HG03469 (cell line): ENCODE measurements at regions not wholly inside any gene's neighbourhood (a gene's known extent, or its start where the extent isn't known, plus 50 kb on each side); places are given as distances from the start of the nearest gene placed in this dataset.

Source experiments
- ATAC-seq: cut with Tn5 transposase; IDR thresholded peaks from one replicate; pipeline ENCODE4 v1.9.1; 2021; ENCODE audit warnings: mild to moderate bottlenecking, moderate library complexity, moderate number of reproducible peaks; ENCODE audit not compliant: unreplicated experiment

- ATAC-seq: no peak
Measured at GRCh38 chr1:73953586-73953985, 244.4 kb downstream of the LRRIQ3 start.

- ATAC-seq: no peak
Measured at GRCh38 chr1:73953186-73953585, 244.8 kb downstream of the LRRIQ3 start.

DNA sequence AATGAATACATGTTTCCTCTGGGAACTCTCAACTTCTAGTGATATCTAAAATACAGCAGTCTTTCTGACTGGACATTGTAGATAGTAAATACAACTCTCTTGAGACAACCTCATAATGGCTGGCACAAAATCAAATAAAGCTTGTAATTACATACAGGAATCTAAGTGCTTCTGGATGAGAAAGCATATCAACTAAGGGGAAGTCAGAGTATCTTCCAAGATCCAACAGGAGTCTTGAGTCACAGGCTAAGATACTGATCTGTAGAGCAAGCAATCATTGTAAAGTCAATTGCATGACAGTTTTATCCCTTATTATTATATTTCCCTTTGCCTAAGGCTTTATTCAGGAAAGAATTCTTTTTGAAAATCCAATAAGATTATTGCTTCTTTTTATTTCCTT, 249.9 kb downstream of the LRRIQ3 start:
- ATAC-seq: no peak

- ATAC-seq: no peak
Measured at GRCh38 chr1:73947009-73947408, 251.0 kb downstream of the LRRIQ3 start.

DNA sequence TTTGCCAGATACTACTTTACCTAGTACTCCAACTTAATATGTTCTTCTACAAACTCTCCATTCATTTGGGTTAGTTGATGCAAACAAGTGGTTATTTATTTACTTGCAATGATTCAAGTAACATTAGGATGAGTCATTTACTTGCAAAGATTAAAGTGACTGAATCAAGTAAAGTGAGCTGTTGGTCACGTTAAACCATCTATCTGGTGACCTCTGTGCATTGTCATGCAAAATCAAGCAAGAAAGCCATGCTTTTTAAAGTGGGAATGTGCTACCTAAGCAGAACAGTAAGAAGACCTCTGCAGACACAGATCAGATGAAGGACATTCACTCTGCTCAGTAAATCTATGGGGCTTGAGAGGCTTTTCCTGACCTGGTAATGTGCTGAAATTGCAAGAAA, 254.7 kb downstream of the LRRIQ3 start:
- no peak for ATAC-seq

DNA sequence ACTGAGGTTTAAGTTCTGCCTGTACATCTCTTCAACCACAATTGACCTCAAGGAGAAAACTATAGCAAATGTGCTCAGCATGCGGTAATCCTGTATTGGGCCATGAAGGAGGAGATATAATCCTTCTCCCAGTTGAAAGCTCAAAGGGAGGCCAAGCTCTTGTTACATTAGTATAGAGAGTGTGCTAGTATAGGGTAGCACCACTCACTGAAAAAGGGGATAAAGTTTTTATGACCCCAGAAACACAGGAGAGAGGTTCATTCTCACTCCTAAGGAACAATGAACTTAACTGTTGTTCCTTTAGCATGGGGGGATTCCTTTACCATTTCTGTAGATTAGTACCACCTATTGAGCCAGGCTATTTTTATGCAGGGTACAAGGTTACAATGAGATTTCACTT, 267.7 kb downstream of the LRRIQ3 start:
- ATAC-seq: no peak

DNA sequence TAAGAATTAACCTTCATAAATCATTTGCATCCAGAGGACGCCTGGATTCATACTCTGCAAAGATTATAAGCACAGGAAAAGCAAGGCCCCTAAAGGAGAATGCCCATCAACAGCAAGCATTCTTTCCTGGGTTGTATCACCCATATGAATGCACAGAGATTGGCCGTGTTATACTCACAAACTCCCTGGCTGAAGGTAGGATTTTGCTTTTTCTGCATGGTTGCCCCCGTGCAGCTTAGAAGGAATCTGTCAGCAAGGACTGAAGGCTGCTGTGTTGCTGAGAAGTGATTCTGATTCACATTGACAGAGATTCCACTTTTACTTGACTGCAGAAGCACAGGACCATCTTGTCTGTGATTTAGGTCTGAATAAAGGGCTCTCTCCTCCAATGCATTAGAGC, 283.0 kb downstream of the LRRIQ3 start:
- no peak for ATAC-seq

GRCh38 chr1:73913025-73913424, 285.0 kb downstream of the LRRIQ3 start:
- no peak for ATAC-seq

DNA sequence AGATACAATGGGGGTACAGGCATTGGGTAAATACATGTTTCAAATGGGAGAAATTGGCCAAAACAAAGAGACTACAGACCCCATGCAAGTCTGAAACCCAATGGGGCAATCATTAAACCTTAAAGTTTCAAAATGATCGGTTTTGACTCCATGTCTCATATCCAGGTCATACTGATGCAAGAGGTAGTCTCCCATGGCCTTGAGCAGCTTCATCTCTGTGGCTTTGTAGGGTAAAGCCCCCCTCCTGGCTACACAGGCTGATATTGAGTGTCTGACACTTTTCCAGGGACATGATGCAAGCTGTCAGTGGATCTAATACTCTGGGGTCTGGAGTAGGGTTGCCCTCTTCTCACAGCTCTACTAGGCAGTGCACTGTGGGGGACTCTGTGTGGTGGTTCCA, 286.1 kb downstream of the LRRIQ3 start:
- no peak for ATAC-seq

DNA sequence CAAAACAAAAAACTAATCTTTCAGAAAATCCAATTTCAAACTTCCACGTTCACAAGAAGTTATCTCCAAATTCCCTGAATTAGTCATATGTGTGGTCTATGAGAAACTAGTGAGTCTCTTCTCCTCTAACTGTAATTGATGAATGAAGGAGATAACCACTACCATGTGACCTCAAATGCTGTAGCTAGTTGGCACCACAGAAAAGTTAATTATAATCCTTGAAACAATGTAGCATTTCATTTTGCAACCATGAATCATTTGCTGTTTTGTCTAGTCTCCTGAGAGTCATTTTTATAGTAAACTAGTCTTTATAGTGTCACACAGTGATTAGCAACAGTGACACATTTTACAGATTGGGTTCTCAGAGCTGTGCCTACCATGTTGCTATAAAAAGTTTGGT, 287.5 kb downstream of the LRRIQ3 start:
- ATAC-seq: no peak

DNA sequence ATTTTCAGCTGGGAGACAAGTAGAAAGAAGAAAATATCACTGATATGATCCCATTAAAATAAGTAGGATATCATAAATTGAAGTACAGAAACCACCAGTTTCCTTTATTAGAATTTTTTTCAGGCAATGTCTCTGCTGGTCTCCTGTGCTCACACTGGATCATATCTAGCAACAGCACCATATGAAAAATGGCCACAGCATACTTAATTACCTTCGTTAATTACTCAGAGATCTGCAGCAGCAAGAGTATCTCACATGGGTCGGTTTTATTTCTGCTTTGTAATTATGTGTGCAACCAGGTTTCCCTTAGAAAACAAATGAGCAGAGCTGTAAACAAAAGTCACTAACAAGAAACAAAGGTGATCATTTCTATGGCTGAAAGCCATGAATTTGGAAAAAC, 287.9 kb downstream of the LRRIQ3 start:
- no peak for ATAC-seq

DNA sequence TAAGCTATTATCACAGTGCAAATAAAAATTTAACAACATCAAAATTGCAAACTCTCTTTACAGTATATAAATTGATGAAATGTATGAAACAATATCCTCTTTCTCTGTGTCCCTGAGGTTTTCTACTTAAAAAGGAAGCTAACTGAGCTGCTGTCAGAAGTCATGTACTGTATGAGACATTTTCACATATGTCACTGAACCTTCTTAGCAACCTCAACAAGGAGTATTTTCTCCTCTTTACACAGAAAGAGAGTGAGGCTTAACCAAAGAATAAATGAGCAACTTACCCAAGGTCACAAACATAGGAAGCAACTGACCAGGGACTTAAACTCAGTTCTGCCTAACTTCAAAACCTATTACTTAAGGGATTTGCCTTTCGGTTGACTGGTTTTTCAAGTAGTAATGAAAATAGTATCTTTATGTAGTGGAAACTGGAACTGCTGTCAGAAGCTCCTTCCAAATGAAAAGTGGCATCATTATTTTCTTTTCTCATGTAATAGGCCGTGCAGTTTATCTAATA, 288.9 kb downstream of the LRRIQ3 start:
- ATAC-seq: no peak

DNA sequence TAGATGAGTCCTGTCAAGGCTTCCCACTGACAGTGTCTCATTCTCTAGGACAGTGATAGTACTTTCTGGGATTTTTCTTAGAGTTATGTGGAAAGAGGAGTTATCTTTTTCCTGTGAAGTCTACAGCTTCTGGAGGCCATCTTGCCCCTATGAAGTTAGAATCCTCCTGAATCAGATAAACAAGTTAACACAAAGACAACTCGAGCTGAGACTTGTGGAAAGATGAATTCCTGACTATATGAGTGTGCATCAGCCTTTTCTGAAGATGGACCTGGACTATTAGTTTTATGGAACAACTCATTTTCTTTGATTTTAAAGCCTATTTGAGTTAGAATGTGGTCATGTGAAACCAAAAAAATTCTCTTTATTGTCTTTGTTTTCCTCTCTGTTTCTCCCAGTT, 290.9 kb downstream of the LRRIQ3 start:
- ATAC-seq: no peak

DNA sequence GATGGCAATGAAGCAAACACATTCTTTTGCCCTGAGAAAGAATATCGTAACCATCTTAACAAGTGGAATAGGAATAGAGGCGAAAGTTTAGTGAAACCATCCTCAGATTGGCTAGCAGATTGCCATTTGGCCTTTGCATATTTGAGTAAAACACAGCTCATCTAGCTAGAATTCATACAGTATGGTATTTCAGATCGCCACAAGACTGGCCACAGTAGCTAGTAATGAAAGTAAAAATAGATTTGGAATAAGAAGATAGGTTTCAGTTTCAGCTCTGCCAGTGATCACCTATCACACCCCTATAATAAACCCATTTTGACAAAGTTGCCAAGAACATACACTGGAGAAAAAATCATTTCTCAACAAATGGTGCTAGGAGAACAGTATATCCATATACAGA, 294.9 kb downstream of the LRRIQ3 start:
- ATAC-seq: no peak

DNA sequence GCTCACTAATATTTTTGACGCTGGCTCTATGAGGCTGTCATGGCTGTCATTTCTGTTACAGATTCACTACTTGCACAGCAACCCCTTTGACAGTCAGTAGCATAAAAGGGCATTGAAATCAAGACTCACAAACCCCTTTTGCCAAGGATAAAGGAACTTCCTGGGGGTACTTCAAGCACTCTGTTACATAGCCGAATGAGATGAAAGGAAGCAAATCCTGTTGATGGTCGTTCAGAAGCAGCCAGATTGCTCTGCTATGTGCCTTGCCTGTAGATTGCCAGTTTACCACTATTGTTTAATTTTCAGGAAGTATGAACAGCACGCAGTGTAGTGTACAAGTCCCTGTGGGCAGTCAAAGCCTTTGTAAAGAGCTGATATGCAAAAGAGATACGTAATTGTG, 296.2 kb downstream of the LRRIQ3 start:
- ATAC-seq: no peak

DNA sequence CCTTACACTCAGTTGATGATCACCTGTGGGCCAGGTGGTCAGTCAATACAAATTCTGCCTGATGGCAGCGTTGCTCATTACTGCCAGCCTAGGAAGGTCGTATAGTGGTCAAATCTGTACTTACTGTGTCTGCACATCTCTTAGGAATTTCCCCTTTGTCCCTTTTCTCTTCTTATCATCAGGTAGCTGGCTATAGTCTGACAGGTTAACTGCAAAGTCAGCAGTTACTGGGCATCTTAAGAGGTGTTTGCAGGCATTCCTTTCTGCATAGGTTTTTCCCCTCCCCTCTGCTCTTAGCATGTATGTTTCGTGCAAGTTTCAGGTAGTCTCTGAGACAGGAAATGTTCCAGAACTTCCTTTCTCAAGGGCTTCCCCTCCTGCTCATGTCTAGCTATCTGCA, 298.7 kb downstream of the LRRIQ3 start:
- ATAC-seq: no peak

GRCh38 chr1:73898540-73898939, 299.4 kb downstream of the LRRIQ3 start:
- ATAC-seq: no peak

- no peak for ATAC-seq
Measured at GRCh38 chr1:73887412-73887811, 310.6 kb downstream of the LRRIQ3 start.

DNA sequence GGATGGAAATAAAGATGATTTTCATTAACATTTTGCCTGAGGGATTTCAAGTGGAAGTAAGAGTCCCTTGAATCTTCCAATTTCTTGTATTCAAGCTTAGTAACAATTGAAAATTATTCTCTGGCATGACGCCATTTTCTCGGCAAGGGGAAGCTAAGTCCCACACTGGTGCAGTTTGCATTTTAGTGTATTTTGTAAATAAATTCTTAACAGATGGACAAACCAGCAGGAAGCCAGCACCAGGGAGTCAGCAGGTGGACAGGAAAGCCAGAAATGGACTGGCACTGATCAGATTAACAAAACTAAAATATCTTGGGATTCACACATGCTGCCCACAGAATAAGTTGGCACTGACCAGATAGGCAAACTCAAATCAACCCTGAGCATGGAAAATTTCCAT, 311.3 kb downstream of the LRRIQ3 start:
- ATAC-seq: no peak

DNA sequence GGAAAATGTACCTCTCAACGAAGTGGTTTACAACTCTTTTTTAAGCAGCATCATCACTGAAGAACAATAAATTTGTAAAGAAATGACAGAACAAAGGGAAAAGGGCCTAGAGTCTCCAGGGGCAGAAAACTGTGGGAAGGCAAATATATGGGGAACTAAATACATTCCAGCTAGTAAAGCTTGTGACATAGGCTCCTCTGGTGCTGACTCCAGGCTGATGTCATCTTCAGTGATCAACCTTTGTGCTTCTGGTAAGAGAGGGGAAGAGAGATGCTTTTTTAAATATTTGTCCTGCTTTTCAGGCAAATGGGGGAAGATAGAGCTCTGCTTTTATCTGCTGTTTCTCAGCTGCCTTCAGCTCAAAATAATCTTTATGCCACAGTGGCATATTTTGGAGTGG, 323.2 kb downstream of the LRRIQ3 start:
- no peak for ATAC-seq

DNA sequence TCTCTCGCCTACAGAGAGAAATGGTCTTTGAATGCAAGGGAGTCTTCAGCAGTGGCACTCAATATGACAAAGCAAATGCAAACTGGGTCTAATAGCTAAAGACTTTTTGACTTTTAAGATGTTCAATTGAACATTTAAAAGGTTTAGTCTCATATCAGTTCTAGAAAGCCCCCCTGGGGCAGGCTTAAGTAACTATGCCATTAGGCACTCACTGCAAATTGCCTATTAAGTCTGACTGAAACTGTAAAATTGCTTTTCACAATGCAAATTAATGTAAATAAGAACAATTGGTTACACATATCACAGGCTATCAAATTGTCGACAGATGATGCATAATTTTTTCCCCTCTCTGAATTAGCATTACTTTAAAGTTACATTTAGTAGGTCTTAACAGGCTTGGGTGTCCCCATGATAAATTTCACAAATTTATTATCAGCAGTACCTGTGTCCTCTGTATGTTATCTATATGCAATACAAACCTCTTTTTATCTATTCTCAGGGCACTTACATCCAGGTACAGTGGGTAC, 329.1 kb downstream of the LRRIQ3 start:
- ATAC-seq: no peak

- ATAC-seq: no peak
Measured at GRCh38 chr1:73862355-73862754, 335.6 kb downstream of the LRRIQ3 start.

DNA sequence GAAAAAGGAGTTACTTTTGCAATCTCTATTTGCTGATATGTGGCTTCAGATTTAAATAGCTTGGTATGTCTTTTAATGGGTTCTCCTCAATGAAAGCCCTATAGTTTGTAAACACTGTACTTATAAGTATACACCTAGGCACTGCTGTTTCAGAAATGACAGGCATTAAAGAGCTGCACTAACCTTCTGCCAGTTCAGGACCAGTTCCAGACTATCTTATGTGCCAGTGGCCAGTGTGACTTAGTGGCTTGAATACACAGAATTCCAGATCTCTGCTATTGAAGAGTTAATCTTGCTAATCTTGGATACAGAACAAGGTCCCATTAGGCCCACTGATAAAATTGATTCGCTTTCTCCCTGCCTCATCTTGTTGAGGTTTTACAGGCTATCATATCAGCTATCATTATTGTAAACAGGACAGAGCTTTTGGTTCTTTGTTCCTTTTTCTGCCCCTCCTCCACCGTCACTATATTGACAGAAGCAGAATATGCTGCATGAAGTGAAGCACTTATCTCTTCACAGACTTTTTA, 337.5 kb downstream of the LRRIQ3 start:
- no peak for ATAC-seq
